Spleen (tissue), 7 donors: ENCODE measurements at regions not wholly inside any gene's neighbourhood (a gene's known extent, or its start where the extent isn't known, plus 50 kb on each side); places are given as distances from the start of the nearest gene placed in this dataset.

ENCODE experiments used
- CTCF ChIP-seq, 11 experiments: fragments of 200-600 bp in 7 of 11; fragments of 450-650 bp in 4 of 11; sonication (generic) in 4 of 11; IDR thresholded peaks in 8 of 11; conservative IDR thresholded peaks in 3 of 11; 1 replicate in 7 of 11; 2 replicates in 4 of 11; pipeline versions ENCODE4 v1.4.0 to v1.8.0; 2016 to 2021; ENCODE audit warnings: antibody characterized with exemption in 11 of 11, inconsistent platforms in 4 of 11, mild to moderate bottlenecking in 1 of 11
- POLR2A ChIP-seq, 3 donors: fragments of 450-650 bp; IDR thresholded peaks; one replicate each; pipeline ENCODE4 v1.5.1; 2017; ENCODE audit warnings: antibody characterized with exemption in 3 of 3, mild to moderate bottlenecking in 1 of 3
- donor health status: DM: no; HTN: no; CAD: no; lungs with moderate emphysema.
- donor health status: DM: no; HTN: no; CAD: no.
- donor health status: DM: no; HTN: no; CAD: no.

GRCh38 chr2:236815746-236816145, 246.1 kb downstream of the ACKR3 start:
- TF ChIP-seq CTCF (IDR thresholded peaks at IDR 0.05 in 8 of 11, conservative IDR thresholded peaks at IDR 0.05 in 3 of 11) (no peak), POLR2A (IDR thresholded peaks at IDR 0.05) (no peak)
